HG03025 (cell line): ENCODE measurements at regions not wholly inside any gene's neighbourhood (a gene's known extent, or its start where the extent isn't known, plus 50 kb on each side); places are given as distances from the start of the nearest gene placed in this dataset.

Experiments used
- ATAC-seq: cut with Tn5 transposase; IDR thresholded peaks from one replicate; pipeline ENCODE4 v1.9.1; 2021; ENCODE audit warnings: mild to moderate bottlenecking, moderate library complexity; ENCODE audit not compliant: unreplicated experiment, low FRiP score

DNA sequence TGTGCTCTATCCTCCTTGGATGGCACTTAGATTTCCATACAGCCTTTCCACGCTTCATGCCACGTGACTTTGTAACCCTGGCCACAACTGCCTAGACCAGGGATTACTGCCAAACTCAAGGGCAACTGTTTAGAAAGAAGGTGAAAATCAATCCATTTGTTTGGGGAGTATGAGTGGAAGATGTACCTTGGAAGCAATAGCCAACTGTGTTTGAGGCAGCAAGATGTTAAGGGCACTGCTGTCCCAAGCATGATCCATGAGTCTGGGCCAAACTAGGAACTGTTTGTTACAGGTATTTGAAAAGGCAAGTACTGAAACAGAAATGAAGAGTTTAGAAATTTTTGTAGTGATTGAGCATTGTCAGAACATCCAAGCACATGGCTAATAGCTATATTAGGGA is 138.9 kb downstream of the CDC42EP3 start:
- no peak for ATAC-seq

DNA sequence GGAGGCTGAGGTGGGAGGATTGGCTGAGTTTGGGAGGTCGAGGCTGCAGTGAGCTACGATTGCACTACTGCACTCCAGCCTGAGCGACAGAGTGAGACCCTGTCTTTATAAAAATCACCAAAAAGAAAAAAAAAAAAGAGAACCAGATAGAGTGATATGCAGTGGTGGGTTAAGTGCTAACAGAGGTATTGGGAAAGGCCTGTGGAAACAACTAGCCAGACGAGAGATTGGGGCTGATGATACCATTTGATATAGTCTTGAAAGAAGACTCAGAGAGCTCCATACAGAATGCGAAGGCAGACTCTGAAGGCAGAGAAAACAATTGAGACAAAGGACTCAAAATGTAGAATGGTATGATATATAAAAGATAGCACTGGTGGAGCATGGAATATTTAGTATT is 134.1 kb downstream of the CDC42EP3 start:
- ATAC-seq, result no peak

DNA sequence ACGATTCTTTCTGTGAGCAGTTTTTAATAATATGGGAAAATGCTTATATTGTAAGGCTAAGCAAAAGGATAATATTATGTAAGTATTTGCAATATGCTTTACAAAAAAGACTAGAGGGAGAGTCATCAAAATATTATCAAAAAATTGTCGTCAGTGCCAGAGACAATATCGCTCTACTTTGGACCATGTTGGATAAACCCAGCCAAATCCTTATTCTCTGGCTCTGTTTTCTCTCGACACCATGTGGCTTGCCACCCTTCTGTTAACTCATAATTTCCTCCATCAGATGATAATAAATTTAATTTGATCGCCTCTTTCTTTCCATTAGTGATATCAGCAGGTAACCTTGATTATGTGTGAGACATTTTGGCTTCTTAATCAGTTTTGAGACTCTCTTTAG is 129.9 kb downstream of the CDC42EP3 start:
- ATAC-seq, result no peak

DNA sequence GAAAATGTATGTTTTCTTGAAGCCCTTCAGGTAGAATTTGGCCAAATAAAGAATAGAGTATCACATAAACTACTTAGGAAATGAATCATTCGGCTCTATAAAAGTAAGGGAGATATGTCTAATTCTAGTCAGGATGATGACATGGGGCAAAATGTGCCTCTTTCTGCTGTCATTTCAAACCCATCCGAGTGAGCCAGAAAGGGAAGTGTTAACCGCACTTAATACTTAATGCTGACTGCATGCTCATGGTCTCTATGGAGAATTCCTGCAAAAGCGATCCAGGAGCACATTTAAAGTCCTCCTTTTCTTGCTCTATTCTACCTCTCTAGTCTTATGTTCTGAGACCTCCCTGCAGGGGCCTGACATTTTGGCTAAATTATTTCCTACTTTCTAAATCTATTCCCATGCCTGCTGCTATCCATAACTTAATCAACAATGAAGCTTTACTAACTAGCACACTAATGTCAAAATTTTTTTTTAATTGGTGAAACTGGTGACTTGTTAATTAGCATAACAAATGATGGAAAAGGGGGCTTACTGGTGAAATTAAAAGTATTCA is 127.4 kb downstream of the CDC42EP3 start:
- ATAC-seq, result no peak

DNA sequence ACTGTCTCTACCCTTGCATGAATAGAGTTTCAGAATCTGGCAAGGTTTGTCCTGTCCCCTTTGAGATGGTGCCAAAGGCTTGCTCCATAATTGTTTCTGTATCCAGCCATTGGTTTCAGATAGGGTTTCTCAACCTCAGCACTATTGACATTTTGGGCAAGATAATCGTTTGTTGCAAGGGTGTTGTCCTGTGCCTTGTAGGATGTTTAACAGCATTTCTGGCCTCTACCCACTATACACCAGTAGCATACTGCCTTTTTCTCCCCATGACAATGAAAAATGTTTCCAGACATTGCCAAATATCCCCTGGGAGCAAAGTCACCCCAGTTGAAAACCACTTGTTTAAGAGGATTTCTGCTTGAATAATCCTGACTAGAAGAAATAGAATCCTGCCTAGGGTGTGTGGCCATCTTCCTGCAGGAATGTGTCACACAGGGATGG is 126.8 kb downstream of the CDC42EP3 start:
- ATAC-seq, result no peak

DNA sequence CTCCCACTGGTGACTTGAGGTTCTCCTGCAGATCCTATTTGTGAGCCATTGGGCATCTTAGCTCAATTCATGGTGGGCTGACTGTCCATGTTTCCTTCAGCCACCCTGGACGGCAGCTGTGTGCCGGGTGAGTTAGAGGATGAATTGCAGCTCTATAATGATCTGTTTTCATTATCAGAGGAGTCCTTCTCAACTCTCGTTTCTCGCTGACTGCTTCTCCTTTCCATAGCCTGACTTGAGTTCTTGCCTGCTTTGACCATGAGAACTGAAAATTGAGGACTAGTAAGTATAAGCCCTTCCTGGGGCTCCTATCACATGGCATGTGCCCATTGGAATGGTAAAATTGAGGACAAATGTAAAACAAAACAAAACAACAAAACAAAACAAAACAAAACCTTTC is 121.8 kb downstream of the CDC42EP3 start:
- peak; percentile 51 for ATAC-seq

DNA sequence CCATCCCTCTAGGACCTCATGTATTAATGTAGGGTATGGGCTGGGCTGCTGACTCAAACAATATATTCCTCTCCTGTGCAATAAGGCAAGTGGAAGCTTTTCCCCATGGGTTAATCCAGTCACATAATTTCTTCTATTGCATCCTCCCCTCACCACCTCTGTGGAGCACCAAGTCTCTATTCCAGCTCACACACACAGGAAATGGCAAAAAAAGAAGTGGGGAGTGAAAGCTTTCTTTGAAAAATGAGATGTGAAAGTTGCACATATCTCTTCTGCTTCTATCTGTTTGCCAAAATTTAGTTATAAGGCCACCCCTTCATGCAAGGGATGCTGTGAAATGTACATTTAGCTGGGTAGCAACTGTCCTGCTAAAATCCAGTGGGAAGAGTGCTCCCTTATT is 121.3 kb downstream of the CDC42EP3 start:
- peak; percentile 49 for ATAC-seq

DNA sequence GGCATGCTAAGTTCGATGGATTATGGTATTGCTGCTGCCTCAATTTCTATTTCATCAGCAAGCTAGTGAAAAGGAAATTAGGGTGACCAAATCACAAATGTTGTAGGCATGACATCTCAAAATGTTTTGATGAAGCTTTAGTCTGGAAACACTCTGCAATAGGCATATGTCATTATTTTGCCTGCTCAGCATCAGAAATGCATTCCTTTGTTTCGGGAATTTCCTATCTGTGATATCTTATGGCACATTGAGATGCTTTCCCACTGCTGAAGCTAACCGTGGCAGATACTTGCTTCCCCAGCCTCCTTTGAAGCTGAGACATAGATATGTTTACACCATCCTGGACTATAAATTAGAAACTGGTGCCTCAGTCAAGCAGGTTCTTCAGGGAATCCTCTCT is 119.7 kb downstream of the CDC42EP3 start:
- no peak for ATAC-seq

DNA sequence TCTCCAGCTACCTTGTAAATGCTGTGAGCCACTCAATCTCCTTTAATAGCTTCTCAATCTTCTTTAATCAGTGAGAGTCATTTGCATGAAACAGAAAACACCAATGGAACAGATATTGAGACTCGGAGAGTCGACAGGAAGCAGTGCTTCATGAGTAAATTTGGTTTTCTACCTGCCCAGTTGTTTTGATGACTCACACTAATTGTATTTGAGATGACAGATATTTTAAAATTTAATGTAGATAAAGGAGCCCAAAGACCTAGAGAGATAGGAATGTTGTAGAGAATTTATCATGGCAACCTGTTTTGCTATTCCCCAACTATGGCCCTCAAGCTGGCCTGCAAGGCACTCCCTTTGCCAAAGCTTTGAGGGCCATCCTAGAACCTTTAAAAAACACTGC is 119.1 kb downstream of the CDC42EP3 start:
- no peak for ATAC-seq

DNA sequence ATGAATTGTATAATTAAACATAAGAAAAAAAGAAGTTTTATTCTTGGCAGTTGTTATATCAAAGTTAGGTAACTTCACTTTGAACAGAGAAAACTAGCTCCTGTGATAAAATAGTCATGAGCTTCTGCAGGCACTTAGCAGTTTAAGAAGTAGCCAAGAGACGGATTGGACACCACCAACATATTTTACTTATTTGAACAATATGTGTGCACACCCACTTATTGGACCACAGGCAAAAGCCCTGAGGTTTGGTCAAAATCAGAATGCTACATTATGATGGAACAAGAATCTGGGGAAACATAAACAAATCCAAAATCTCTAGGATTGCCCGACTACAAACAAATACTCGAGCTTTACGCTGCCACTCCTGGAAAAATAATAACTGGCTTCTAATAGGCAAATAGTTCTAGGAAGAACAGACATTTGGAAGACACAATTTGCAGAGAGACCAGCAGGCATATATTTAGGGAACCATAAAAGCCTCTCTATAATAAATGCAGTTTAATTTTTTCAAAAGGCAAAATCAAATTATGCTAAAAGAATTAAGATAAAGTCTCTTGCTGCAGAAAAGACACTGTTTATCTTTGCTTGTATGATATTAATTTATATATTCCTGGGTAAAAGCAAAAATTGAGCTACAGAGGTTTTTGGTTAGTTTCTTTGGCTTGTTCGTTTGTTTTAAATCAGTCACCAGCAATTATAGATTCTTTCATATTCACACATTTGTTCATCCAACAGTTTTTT is 117.9 kb downstream of the CDC42EP3 start:
- ATAC-seq, result no peak

DNA sequence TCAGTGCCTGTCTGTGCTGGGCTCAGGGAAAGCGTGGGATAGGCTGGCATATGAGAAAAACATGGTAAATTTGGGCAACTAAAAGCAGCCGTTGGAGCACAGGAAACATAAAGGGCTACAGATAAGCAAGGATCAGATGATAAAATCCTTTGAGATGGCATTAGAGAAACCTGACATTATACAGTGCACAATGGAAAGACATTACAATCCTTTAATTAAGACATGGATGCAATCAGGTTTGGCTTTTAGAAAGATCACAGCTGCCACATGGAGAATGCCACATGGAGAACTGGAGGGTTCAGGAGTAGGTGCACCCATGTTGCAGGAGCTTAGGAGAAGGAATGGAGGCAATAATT is 117.3 kb downstream of the CDC42EP3 start:
- ATAC-seq, result no peak

DNA sequence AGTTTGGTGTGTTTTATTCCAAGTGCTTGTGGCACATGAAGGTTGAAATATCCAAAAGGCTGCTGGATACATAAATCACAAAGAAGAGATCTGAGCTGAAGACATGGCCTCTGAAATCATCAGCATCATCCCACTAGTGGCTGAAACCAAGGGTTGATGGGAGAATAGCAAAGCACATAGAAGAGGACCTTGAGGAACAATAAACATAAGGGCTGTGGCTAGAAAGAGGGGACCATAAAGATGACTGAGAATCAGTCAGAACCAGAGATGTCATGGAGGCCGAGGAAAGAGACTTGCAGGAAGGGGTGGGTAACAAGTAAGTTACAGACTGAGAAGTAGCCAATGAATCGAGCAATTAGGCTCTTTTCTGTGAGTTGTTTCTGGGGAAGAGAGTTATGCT is 116.8 kb downstream of the CDC42EP3 start:
- ATAC-seq, result no peak

DNA sequence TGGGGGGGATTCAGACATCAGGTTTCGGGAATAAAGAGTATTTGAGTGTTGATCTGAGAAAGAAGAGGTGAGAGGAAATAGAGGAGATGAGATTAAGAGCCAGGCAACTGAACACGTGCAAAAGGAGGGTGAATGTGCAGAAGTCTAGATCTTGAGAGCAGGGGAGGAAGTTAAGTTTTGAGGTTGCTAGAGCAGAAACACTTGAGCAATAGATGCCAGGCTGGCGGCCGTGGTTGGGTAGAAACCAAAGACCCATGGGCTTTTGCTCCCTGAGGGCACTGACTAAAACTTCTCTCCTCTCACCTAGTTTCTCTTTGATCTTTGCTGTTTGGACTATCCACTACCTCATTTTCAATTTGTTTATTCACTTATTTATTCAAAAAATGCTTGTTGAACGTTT is 116.0 kb downstream of the CDC42EP3 start:
- no peak for ATAC-seq

DNA sequence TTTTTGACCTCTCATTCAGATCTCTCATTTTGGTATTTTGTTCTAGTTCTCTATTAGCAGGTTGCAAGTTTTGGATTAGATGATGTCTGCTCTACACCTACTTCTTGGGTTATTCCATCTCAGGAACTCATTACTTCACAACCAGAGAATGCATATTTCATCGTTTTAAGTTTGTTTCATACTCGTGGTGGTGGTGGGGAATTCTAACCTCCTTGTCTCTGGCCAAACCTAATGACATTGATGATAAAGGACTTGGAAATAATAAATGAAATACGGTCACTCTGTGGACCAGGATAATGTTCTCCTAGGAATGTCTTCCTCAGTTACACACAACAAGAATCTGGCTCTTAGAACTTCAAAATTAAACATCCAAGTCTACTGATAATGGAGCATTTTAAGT is 115.2 kb downstream of the CDC42EP3 start:
- ATAC-seq, result no peak

DNA sequence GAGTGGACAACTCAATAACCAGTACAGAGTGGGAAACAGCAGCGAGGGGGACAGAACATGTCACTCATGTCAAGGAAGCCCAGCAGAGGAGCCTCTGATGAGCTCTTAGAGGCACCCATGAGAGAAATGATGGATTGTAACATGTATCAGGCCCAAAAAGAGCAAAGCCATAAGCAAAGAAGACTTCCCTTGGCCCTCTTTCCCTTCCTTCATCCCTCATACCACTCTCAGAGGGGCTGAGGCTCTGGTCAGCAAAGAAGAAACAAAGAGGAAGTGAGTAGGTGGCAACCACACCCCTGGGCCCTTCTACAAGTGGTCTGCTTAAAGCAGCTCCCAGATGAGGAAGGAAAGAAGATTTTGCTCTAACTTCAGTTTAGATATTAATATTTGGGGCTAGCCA is 112.8 kb downstream of the CDC42EP3 start:
- no peak for ATAC-seq

DNA sequence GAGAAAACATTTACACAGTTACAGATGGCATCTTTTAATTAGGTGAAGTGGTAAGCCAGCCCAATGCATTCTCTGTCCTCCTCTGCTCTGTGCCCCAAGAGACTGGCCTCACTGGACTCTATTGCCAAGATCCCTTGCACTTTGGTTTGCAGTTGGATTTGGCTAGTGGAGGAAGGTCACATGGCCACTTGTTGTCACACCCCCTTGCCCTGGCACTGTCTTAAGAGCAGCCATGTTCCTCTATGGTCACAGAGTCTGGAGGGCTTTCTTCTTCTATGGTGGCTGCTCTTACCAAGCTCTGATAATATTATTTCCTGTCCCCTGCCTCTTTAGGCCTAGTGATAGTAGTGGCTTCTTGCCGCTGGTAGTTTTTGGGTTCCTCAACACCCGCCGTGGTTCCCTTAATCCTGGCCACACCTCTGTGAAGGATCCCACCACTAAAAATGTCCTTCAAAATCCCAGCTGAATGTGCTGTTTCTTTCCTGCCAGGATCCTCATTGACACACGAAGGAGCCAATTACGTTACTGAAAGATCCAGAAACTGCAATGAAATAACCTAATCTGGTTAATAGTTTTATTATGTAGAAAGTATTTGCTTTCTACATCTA is 111.1 kb downstream of the CDC42EP3 start:
- no peak for ATAC-seq

DNA sequence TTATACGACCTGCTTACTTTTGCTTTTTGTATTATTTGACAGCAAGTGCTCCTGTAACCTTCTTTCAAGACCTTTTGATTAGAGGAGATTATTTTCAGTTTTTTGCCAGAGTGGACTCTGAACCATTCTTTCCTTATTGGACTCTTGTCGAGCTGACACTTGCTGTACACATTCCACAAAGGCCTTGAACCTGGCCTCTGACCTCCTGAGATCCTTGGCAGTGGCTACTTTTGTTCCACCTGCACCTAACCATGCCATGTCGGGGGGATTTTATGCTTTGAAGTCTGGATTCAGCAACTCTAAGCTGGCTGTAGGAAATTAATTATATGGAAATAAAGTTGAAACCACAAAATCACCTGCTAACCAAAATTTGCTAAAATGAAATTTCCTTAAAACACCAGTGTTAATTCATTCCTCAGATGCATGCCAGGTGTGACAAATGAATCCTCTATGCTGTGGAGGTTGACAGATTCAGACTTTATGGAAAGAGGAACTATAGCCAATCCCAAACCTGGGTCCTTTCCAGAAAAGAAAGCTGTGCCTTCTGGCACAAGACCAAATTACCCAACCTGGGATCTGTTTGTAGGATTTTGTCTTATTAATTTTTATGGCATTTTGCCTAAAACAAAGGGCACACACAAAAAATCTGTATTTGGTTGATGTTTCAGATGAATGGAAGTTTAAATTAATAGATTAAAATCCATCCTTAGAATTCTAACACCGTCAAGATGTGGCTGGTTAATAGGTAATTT is 110.4 kb downstream of the CDC42EP3 start:
- no peak for ATAC-seq

DNA sequence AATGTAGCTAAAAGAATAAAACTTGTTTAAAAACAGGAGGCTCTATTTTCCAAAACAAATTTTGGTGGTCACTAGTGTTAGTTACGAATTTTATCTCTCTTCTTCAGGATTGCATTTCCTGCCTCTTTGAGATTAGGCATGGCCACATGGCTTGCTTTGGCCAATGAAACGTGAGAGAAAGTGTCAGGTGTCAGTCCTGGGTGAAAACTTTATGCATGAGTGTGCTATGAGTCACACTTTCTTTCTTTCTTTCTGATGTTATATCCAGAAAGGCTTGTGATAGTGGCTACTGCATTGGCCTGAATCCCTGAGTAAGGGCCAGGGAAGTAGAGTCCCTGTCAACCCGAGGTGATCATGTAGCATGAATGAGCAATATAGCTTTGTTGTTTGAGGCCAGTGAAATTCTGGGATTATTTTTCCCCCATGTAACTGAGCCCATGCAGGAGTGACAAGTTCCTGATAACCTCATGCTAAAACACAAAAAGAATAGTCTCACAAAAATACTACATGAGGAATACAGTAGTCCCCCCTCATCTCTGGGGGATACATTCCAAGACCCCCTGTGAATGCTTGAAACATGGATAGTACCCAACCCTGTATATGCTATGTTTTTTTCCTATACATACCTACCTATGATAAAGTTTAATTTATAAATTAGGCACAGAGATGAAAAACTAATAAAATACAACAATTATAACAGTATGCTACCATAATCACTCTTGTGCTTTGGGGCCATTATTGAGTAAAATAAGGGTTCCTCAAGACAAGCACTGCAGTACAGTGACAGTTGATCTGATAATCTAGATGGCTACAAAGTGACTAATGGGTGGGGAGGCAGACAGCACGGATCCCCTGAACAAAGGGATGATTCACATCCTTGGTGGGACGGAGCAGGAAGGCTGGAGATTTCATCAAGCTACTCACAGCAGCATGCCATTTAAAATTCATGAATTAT is 109.5 kb downstream of the CDC42EP3 start:
- ATAC-seq, result no peak

DNA sequence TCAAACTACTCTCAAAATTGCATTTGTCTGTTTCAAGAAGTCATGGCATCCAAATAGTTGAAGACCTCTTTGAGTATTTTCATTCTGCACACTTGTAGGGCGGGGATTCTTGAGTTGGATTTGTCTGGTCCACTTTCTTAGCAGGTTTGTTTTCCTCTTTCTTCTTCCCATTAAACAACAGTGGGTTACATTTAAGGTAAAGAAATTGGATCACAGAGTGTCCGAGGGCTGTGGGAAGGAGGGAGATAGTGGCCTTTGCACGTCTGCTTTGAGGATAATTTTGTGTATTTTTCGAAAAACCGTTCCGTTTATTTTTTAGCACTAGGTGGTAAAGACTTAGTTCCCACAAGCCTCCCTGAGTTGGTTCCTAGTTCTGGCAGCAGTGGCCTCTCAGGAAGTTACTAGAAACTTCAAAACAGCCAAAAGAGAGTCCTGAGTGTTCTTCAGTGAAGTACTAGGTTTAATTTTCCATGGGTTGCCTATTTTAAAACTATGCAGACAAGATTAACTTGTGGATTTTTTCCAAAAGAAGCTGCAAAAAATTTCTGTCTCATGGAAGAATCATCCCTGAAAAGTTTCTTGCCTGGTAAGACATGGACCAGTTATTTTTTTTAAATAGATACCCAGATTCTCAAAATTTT is 107.9 kb downstream of the CDC42EP3 start:
- no peak for ATAC-seq

DNA sequence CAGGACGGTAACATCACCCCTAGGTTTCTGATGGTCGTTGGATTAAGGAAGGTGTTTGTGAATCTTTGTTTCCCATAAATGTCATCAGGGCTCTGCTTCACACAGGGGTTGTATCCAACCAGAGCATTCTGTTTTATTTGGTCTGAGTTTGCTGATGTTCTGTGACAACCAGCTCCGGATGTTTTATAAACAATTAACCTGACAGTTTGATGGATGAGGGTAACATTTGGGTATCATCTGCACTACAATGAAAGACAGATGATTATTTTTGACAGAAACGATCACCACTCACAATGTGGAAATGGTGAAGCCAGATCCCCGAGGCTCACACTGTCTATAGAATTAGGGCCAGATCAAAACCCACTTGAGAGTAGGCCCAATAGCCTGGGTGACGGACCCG is 107.1 kb downstream of the CDC42EP3 start:
- ATAC-seq, result no peak
